ENCODE measurements at regions not wholly inside any gene's neighbourhood (a gene's known extent, or its start where the extent isn't known, plus 50 kb on each side); places are given as distances from the start of the nearest gene placed in this dataset.

GRCh38 chr11:42054351-42054900 is 595.0 kb upstream of the LRRC4C start:
- DNase-seq, result no peak

- no peak for DNase-seq
Measured at GRCh38 chr11:42055606-42056005, 596.2 kb upstream of the LRRC4C start.

DNA sequence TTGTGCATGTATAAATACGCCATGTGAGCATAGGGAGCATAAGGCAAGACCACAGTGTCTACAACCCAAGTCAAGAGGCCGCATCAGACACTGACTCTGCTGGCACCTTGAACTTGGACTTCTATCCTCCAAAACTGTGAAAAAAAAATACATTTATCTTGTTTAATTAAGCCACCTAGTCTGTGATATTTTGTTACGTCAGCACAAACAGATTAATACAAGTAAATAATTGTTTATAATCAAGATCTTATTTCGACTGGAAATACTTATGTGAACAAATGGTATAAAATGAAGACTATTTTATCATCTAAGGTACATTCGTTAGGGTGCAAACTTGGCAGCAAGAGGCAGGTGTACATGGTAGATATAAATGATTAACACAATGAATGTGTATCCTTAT is 599.3 kb upstream of the LRRC4C start:
- DNase-seq, result no peak

DNA sequence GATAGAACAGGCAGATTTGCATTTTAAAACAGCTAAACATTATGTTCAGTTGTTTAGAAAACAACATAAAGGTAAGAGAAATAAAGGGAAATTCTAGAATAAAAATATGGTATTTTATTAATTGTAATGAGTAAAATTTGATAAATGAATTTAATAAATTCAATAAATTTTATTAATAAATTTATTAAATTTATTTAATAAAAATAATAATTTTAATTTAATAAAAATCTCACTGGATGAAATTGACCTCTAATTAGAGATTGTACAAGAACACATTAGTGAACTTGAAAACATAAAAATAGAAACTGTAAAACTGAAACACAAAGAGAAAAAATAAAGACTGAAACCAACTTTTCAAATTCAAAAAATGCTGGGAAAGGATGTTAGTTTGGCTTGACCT is 605.7 kb upstream of the LRRC4C start:
- no peak for DNase-seq

GRCh38 chr11:42066113-42066512 is 606.7 kb upstream of the LRRC4C start:
- DNase-seq, result no peak

DNA sequence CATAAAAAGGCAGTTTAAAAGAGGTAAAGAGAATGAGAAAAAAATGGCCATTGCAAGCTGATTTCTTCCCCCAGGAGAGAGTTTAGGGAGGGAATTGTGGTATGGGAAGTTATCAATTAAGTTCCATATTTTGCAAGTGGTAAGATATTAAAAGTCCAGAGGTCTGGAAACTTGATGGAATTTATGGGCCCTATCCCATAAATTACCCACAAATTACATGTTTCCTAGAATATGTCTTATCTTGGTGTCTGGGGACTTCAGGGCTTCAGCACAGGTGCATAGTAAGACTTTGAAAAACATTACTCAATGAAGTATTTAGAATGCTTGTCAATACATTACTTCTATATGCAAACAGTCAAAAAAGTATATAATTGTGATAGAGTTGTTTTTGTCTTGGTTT is 614.9 kb upstream of the LRRC4C start:
- no peak for DNase-seq

- DNase-seq, result no peak
Measured at GRCh38 chr11:42075180-42075579, 615.7 kb upstream of the LRRC4C start.

DNA sequence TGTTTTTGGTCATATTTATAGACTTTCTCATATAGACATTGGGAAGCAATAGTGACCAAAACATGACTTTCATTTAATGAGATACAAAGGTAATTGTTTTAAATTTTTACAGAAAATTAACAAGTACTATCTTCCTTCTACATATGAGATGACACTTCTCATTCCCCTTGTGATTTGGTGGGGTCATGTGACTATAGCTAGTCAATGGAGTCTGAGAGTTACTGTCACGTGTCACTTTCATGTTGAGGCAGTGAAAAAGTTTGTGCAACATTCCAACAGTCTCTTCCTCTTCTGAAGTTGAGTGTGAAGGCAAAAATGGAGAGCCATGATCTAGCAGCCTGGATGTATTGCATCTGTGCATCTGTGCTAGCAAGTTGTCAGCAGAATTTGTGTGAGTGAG is 618.3 kb upstream of the LRRC4C start:
- no peak for DNase-seq

DNA sequence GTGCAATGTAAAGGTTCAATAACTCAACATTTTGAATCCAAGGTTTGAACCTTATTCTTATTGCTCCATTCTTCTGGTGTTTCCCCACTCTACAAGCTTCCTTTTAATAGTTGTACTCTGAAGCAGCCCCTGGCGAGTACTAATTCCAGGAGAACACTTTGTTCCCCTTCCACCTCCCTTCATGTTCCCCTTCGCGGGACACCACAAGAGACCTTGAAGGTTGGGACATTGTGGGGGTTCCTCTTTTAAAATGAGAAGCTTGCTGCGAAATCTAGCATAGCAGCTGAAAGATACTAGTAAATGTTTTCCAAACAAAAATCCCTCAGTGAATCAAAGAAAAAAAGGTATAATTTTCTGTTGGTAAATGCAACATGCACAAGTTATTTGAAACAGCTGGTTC is 626.3 kb upstream of the LRRC4C start:
- DNase-seq, result no peak

DNA sequence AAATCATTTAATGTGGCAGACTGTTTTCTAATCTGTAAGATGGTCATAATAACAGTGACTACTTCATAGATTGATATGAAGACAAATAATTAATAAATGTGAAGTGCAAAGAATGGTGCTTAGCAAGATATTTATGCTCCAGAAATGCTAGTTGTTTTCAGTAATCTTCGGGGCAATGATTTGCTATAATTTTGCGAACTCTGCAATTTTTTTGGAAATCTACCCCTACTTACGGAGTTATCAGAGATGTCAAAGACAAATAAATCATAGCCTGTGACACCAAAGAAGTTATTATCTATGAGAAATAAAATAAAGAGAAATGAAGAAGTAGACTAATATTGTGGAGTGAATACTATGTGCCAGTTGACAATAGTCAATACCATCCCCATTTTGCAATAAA is 634.1 kb upstream of the LRRC4C start:
- DNase-seq, result no peak

- DNase-seq, result no peak
Measured at GRCh38 chr11:42098075-42098474, 638.6 kb upstream of the LRRC4C start.

GRCh38 chr11:42112866-42113265 is 653.4 kb upstream of the LRRC4C start:
- no peak for DNase-seq

- DNase-seq, result no peak
Measured at GRCh38 chr11:42114927-42115326, 655.5 kb upstream of the LRRC4C start.

GRCh38 chr11:42138454-42138853 is 679.0 kb upstream of the LRRC4C start:
- DNase-seq, result no peak

DNA sequence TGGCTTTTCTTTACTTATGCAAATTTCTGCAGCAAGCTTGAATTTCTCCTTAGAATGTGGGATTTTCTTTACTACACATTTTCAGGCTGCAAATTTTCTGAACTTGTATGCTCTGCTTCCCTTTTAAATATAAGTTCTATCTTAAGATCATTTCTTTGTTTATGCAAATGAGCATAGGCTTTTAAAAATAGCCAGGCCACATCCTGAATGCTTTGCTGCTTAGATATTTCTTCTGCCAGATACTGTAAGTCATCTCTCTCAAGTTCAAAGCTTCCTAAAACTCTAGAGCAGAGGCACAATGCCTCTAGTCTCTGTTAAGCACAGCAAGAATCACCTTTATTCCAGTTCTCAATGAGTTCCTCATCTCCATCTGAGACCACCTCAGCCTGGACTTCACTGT is 685.9 kb upstream of the LRRC4C start:
- DNase-seq, result no peak

DNA sequence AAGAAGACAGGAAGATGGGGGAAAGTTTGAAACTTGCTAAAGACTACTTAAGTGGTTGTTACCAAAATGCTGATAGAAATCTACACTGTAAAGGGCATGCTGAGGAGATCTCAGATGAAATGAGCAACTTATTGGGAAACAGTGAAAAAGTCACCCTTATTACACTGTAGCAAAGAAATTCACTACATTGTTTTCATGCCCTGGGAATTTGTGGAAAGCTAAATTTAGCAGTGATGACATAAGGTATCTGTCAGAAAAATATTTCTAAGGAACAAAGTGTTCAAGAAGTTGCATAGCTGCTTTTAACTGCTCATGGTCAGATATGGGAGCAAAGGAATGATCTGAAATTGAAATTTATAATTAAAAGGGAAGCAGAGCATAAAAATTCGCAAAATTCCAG is 702.4 kb upstream of the LRRC4C start:
- no peak for DNase-seq

DNA sequence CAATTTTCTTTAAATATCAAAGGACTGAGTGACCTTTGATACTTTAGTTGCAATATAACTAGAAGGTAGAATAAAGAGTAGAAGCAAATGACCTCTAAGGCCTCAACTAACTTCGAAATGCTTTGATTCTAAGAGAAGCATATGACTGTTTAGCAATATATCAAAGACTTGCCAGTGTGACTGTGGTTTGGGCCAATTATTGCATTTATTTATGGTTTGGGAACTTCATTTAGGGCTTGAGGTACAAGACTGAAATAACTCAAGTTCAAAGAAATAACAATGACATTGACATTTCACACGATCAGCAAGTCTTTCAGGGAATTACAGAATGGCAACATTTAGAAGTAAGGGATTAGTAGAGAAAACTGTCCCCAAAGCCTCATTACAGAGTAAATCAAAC is 709.7 kb upstream of the LRRC4C start:
- DNase-seq, result no peak

- no peak for DNase-seq
Measured at GRCh38 chr11:42170601-42171000, 711.1 kb upstream of the LRRC4C start.

GRCh38 chr11:42171046-42171445 is 711.6 kb upstream of the LRRC4C start:
- DNase-seq, result no peak

DNA sequence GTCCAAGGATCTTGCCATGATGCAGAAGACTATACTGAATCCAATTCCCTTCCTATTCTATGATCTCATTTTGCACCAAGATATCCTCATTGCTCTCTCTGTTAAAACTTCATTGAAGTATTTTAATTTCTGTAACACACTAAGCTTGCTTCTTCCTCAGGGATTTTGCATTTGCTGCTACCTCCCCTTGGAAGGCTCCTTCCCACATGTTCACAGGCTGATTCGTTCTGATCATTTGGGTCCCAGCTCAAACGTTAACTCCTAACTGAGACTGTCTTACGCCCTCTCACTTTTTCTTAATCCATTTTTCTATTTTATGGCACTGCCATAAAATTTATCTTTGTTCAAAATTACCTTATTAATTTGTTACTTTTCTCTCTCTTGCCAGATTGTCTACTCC is 713.0 kb upstream of the LRRC4C start:
- no peak for DNase-seq

GRCh38 chr11:42175203-42175602 is 715.8 kb upstream of the LRRC4C start:
- DNase-seq, result no peak

DNA sequence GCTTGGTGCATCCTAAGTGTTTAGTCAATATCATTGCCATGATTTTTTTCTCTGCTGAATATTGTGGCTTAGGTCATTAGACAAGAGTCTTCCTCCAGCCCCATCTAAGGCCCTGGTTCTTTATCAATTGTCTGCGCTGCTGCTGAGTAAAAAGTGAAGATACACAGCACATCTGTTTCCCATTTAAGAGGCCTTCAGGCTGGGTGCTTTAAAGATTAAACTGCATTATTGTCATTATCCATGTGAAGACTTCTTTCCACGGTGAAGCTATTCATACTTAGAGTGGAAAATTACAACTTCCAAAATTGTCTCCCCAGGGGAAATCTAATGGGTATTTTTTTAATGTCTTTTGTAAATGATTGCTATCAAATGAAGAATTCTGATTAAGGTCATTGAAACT is 719.8 kb upstream of the LRRC4C start:
- no peak for DNase-seq

GRCh38 chr11:42195289-42196013 is 736.0 kb upstream of the LRRC4C start:
- no peak for DNase-seq

DNA sequence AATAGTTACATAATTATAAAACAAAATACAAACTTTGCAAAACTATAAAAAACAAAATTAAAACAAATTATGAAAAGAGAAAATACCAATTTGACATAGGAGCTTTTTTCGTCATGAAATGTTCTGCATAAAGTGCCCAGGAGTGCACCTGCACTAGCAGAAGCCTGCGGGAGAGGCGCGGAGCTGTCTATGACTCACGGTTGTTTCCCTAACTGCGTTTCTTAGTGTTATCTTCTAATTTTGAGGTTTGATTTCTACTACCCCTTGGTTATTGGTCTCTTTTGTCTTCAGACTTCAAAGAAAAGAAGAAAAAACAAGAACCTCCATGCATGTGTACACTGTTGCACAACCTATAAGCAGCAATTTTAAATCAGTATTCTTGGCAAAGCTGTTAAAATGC is 740.9 kb upstream of the LRRC4C start:
- no peak for DNase-seq

GRCh38 chr11:42201603-42202148 is 742.2 kb upstream of the LRRC4C start:
- no peak for DNase-seq
